DMS79 (cell line): ENCODE measurements at regions not wholly inside any gene's neighbourhood (a gene's known extent, or its start where the extent isn't known, plus 50 kb on each side); places are given as distances from the start of the nearest gene placed in this dataset.
"Not testable (repeated sequence)": the region's sequence is repeated elsewhere in the genome, so short reads cannot be mapped to it uniquely, and the experiment has no call there.

Experiments
- DNase-seq: peaks from one replicate; lab custom pipeline; 2025; lab: John Stamatoyannopoulos, UW

DNA sequence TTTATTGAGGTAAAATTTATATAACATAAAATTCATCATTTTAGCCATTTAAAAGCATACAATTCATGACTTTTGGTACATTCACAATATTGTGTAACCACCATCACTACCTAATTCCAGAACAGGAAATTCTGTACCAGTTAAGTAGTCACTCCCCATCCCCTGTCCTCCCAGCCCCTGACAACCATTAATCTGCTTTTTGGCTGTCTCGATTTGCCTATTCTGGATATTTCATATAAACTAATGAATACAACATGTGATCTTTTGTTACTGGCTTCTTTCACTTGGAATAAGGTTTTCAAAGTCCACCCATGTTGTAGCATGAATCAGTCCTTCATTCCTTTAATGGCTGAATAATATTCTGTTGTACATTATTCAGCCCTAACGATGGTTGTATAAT lies 115.6 kb upstream of the KLF14 start:
- DNase-seq, result no peak

GRCh38 chr7:130850956-130851355 lies 116.9 kb upstream of the KLF14 start:
- no peak for DNase-seq

DNA sequence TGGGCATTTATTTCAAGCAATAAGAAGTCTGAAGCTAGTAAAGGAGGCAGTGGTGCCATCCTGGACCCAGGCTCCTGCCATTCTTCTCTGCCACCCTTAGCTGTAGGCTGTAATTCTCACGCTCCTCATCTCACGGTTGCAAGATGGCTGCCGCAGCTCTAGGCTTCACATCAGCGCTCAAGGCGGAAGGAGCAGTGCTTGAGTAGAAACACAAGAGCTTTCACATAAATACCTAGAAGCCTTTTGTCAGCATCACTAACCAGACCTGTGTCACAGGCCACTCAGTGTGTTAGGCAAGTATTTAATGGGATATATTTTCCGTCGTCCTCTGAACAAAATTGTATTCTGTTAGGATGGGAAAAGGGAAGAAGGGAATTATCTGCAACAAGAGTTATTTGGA lies 118.9 kb upstream of the KLF14 start:
- no peak for DNase-seq

DNA sequence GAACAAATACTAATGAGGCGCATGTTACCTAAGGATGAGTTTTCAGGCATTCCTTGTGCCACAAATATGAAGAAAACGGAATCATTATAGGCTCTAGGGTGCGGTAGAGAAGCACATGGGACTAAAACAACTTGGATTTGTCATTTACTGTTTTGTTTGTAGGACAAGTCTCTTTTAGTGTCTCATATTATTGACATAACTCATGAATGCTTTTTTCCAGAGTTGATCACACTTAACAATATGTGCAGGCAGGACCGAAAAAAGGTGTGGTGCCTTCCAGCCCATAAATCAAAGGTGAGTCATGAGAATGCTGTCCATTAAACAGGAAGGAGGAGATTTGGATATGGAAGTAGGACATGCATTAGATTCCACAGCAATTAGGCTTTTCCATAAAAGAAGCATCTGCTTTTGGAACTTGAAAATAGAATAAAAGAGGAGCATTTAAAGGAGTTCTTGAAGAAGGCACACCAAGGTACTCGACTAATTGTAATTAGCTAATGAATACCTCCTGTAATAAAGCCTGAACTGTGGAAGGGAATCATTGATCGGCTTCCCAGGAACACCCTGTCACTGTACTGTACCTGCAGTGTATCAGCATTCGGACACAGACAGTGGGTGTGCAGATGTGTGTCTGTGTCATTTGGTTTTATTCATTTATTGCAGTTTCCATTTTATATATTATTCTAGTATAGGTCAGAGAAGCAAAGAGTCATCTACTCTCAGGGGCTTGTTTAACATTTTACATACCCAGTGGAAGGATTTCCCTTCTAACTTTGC lies 119.7 kb upstream of the KLF14 start:
- DNase-seq, result no peak

- DNase-seq, result no peak
These were observed 120.5 kb upstream of the KLF14 start for GRCh38 chr7:130854481-130854880.

DNA sequence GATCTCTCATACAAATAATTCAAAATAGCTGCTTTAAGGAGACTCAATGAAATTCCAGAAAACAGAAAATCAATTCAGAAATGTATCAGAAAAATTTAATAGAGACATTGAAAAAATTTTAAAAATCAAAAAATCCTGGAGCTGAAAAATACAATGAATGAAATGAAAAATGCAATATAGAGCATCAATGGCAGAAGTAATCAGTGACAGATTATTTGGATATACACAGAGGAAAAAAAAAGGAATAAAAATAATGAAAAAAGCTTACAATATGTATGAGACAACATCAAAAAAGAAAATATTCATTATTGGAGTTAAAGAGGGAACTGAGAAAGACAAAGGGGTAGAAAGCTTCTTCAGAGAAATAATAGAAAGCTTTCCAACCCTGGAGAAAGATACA lies 122.9 kb upstream of the KLF14 start:
- DNase-seq, result no peak

- not testable (repeated sequence) for DNase-seq
These were observed 126.8 kb upstream of the KLF14 start for GRCh38 chr7:130860832-130861231.

- DNase-seq, result no peak
These were observed 131.6 kb upstream of the KLF14 start for GRCh38 chr7:130865408-130866236.

DNA sequence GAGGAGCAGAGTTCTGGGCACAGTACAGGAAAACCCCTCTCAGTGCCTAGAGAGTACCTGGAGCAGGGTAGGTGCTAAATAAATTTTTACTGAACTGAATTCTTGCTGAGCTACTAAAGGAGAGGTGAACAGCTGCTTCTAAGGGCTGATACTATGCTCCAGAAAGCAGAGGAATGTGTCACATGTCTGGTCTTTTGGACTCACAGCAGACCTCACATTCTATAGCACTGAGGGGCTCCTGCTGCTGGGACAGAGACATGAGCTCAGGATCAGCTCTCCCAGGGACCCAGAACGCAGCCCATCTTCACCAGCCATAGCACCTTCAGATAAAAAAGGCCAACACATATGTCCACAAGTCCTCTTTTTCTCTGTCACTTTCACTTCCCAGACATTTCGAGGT lies 133.0 kb upstream of the KLF14 start:
- no peak for DNase-seq

- no peak for DNase-seq
These were observed 133.7 kb upstream of the KLF14 start for GRCh38 chr7:130867581-130868136.

DNA sequence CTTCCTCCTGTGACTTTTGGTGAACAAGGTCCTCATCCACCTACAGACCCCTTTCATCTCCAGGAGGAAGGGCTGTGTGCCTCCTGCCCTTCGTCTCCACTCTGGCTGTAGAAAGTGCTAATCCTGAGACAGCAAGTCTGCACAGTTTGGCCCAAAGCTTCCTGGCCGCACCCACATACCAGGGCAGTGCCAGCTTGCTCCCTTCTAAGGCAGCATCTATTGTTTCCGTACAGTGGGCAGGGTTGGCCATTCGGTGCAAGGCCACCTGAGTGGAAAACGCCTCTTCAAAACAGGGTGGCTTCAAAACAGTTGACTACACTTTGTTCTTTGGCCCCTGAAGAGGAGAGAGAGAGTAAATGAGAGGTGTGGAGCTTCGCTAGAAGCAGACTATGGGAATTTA lies 134.1 kb upstream of the KLF14 start:
- DNase-seq, result no peak

DNA sequence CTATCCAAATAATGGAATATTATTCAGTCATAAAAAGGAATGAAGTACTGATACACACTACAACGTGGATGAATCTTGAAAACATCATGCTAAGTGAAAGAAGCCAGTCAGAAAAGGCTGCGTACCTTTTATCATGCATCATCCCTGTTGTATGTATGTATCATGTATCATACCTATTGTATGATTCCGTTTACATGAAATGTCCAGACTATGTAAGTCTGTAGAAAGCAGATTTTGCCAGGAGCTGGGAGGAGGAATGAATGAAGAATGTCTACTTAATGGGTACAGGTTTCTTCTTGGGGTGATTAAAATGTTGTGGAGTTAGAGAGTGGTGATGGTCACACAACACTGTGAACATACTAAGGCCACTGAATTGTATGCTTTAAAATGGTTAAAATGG lies 135.9 kb upstream of the KLF14 start:
- no peak for DNase-seq

DNA sequence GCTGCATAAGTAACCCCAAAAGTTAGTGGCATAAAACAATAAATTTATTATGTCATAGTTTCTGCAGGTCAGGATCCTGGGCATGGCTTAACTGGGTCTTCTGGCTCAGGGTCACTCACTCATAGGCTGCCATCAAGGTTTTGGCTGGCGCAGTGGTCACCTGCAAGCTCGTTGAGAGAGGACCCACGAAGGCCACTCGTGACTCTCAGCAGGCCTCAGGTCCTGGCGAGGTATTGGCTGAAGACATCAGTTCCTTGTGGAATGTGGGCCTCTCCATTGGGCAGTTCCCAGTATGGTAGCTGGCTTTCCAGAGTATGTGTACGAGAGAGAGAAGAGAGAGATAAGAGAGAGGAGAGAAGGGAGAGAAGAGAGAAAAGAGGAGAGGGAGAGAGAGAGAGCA lies 138.3 kb upstream of the KLF14 start:
- no peak for DNase-seq

DNA sequence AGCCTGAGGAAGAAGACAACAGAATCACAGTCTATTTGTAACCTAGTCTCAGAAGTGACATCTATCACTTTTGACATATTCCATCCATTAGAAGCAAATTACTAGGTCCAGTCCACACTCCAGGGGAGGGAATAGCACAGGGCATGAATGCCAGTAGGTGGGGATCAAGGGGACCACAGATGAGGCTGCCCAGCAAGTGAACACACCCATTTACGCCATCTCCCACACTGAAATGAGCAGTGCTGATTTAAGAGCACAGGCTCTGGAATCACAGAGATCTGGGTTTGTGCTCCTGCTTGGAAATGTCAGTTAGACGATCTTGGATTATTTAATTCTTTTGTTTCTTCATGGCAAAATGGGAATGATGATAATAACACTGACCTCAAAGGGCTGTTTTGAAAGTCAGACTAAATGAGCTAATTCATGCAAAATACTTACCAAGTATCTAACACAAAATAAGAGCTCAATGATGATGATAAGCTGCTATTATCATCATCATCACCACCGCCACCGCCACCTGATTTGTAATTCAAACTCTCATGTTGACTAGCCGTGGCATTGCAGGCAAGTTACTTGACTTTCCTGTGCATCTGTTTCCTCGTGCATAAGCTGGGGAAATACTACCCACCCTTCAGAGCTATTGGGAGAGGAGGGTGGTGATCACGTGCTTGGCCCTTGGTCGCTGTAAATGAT lies 138.9 kb upstream of the KLF14 start:
- DNase-seq, result no peak

- DNase-seq, result no peak
These were observed 140.3 kb upstream of the KLF14 start for GRCh38 chr7:130874071-130874915.

DNA sequence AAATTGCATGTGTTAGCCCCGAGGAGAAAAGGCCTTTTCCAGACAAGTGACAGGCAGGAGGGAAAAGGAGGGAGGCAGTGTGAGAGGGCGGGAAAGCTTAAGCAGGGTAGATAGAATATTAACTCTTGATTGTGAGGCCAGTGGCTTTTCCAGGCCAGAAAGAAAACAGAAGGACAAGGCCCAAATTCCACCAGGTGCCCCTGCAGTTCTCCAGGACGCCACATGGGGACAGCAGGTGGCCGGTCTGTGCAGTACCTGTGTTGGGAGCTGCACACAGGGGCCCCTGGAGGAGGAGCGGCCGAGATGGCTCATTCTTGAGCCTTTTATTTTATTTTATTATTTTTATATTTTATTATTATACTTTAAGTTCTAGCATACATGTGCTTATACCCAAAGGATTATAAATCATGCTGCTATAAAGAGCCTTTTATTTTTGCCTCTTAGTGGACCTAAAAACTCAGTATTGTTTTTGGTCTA lies 141.3 kb upstream of the KLF14 start:
- DNase-seq, result no peak

DNA sequence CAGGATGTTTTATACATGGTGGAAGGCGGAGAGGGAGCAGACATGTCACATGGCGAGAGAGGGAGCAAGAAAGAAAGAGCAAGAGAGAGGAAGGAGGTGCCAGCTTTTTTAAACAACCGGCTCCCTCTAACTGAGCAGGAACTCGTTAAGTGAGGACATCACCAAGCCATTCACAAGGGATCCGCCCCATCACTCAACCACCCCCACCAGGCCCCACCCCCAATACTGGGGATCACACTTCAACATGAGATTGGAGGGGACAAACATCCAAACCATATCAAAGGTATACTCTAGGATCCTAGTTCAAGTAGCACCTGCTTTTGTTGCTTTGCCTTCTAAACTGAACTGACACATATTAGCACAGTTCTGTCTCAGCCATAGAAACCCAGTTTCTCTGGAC lies 141.9 kb upstream of the KLF14 start:
- no peak for DNase-seq

GRCh38 chr7:130877236-130877990 lies 143.4 kb upstream of the KLF14 start:
- no peak for DNase-seq

DNA sequence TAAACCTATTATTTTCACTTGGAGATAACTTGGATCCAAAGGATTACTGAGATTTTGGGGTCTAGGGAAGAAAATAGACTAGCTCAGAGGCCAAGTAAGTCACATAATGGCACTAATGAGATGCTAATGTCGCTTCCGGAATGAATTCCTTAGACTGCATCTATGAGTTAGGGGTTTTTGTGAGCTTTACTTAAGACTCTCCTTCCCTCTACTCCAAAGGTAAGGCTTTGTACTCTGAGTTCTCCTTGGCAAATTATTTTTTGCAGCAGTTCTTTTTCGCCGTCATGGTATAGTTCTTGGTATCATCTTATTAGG lies 143.9 kb upstream of the KLF14 start:
- no peak for DNase-seq

DNA sequence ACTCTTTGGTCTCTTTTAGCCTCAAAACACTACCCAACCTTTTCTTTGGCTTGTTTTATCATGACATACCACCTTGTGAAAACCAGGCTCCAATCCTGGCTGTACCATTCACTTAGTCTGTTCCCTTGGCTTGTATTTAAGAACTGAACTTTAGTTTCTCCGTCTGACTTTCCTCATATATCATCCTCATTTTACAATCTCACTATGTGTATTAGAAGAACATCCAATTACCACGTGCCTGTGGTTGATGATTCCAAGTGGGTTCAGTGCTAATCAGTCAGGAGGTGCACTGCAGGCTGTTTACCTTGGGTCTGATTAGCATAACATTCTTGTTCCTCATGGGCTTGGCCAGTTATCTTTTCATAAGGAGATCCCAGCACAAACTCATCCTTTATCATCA lies 144.8 kb upstream of the KLF14 start:
- no peak for DNase-seq

DNA sequence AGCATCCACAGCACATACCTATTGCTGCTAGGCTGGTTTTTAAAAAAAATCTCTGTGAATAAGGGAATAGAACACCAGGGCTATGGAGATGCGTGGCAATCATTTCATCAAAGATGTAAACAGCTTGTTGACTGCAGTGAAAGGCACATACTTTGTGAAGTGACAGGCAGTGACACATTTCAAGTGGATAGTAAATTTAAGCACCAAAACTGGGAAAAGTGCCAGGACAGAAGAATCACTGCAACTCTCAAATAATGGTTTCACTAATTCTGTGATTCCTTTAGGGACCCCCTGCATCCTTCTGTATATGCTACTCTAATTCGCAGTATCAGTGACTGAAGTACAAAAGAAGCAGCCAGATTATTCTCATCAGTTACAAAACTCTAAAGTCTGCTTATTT lies 145.2 kb upstream of the KLF14 start:
- no peak for DNase-seq
